ENCODE measurements at regions not wholly inside any gene's neighbourhood (a gene's known extent, or its start where the extent isn't known, plus 50 kb on each side); places are given as distances from the start of the nearest gene placed in this dataset.

GRCh38 chr11:95699631-95700470 lies 89.7 kb downstream of the FAM76B start:
- no peaks in the 10 kb centered on the region for H3K36me3 ChIP-seq (ENCODE audit: control insufficient read depth, insufficient read depth, low read length)
- Mint-ChIP-seq H3K27me3 (no peaks in the 10 kb centered on the region), H3K4me3 (peak overlapping the region; percentile 70 to 81 (median 75)), H3K27ac (peak overlapping the region; percentile 88 to 98 (median 96)), H3K9me3 (peaks cover 0 to 4% (median 2%) of the 10 kb centered on the region in 7 donors), H3K4me1 (peaks cover 29 to 63% (median 48%) of the 10 kb centered on the region in 4 donors), H3K36me3 (peaks cover 3% of the 10 kb centered on the region)
- peak overlapping the region; percentile 79 for H3K4me3 ChIP-seq (ENCODE audit: low read depth, low read length)
- peak overlapping the region; percentile 91 for H3K27ac ChIP-seq (ENCODE audit: insufficient read depth, low read length, poor library complexity, severe bottlenecking)
- ATAC-seq (ENCODE audit: low read depth in 2 of 2) (peak; percentile 86), DNase-seq (peak in 2 of 3 donors; percentile 67 to 72)
- H3K9me3 ChIP-seq (ENCODE audit: control insufficient read depth in 2 of 2, low read length in 2 of 2): peaks cover 1% of the 10 kb centered on the region in 2 experiments
- no peaks in the 10 kb centered on the region for H3K27me3 ChIP-seq (ENCODE audit: control insufficient read depth, insufficient read depth, low read length)
- peaks cover 72% of the 10 kb centered on the region for H3K4me1 ChIP-seq (ENCODE audit: control insufficient read depth, insufficient read depth, low read length, poor library complexity, severe bottlenecking)

GRCh38 chr11:95698676-95699557 lies 90.7 kb downstream of the FAM76B start:
- peak overlapping the region; percentile 79 for H3K4me3 ChIP-seq (ENCODE audit: low read depth, low read length)
- peak overlapping the region; percentile 13 to 81 (median 72) for H3K4me3 Mint-ChIP-seq
- ATAC-seq (ENCODE audit: low read depth in 2 of 2): peak in 1 of 2 donors; percentile 16

GRCh38 chr11:95697614-95698408 lies 91.8 kb downstream of the FAM76B start:
- Mint-ChIP-seq H3K4me1 (peaks cover 29 to 74% (median 49%) of the 10 kb centered on the region in 4 donors), H3K27me3 (no peaks in the 10 kb centered on the region), H3K36me3 (peaks cover 3% of the 10 kb centered on the region), H3K27ac (peak overlapping the region; percentile 88 to 98 (median 96)), H3K4me3 (peak overlapping the region in 3 of 4 donors; percentile 11 to 60 (median 48)), H3K9me3 (peaks cover 0 to 13% (median 4%) of the 10 kb centered on the region in 7 donors)
- Histone ChIP-seq H3K9me3 (ENCODE audit: control insufficient read depth in 2 of 2, low read length in 2 of 2) (peaks cover 4 to 6% of the 10 kb centered on the region in 2 experiments), H3K4me3 (ENCODE audit: low read depth, low read length) (peak overlapping the region; percentile 79), H3K27ac (ENCODE audit: insufficient read depth, low read length, poor library complexity, severe bottlenecking) (peak overlapping the region; percentile 91), H3K27me3 (ENCODE audit: control insufficient read depth, insufficient read depth, low read length) (no peaks in the 10 kb centered on the region), H3K4me1 (ENCODE audit: control insufficient read depth, insufficient read depth, low read length, poor library complexity, severe bottlenecking) (peaks cover 53% of the 10 kb centered on the region), H3K36me3 (ENCODE audit: control insufficient read depth, insufficient read depth, low read length) (no peaks in the 10 kb centered on the region)
- ATAC-seq (ENCODE audit: low read depth in 2 of 2) (no peak), DNase-seq (no peak)

More at GRCh38 chr11:95698676-95699557, 90.7 kb downstream of the FAM76B start:
- H3K27me3 ChIP-seq (ENCODE audit: control insufficient read depth, insufficient read depth, low read length): no peaks in the 10 kb centered on the region
- peaks cover 4 to 6% of the 10 kb centered on the region in 2 experiments for H3K9me3 ChIP-seq (ENCODE audit: control insufficient read depth in 2 of 2, low read length in 2 of 2)
- DNase-seq: no peak
- peaks cover 0 to 10% (median 3%) of the 10 kb centered on the region in 7 donors for H3K9me3 Mint-ChIP-seq
- no peaks in the 10 kb centered on the region for H3K36me3 ChIP-seq (ENCODE audit: control insufficient read depth, insufficient read depth, low read length)
- H3K4me1 ChIP-seq (ENCODE audit: control insufficient read depth, insufficient read depth, low read length, poor library complexity, severe bottlenecking): peaks cover 63% of the 10 kb centered on the region
- peak overlapping the region; percentile 88 to 98 (median 96) for H3K27ac Mint-ChIP-seq
- H3K36me3 Mint-ChIP-seq: peaks cover 3% of the 10 kb centered on the region
- peaks cover 29 to 69% (median 50%) of the 10 kb centered on the region in 4 donors for H3K4me1 Mint-ChIP-seq
- H3K27me3 Mint-ChIP-seq: no peaks in the 10 kb centered on the region
- peak overlapping the region; percentile 91 for H3K27ac ChIP-seq (ENCODE audit: insufficient read depth, low read length, poor library complexity, severe bottlenecking)

GRCh38 chr11:95695181-95695580 lies 94.4 kb downstream of the FAM76B start:
- Histone ChIP-seq H3K9me3 (ENCODE audit: control insufficient read depth in 2 of 2, low read length in 2 of 2) (peaks cover 4 to 6% of the 10 kb centered on the region in 2 experiments), H3K4me1 (ENCODE audit: control insufficient read depth, insufficient read depth, low read length, poor library complexity, severe bottlenecking) (peaks cover 50% of the 10 kb centered on the region), H3K27ac (ENCODE audit: insufficient read depth, low read length, poor library complexity, severe bottlenecking) (peak overlapping the region; percentile 42), H3K36me3 (ENCODE audit: control insufficient read depth, insufficient read depth, low read length) (no peaks in the 10 kb centered on the region), H3K4me3 (ENCODE audit: low read depth, low read length) (no peak overlapping the region), H3K27me3 (ENCODE audit: control insufficient read depth, insufficient read depth, low read length) (no peaks in the 10 kb centered on the region)
- Mint-ChIP-seq H3K27ac (peak overlapping the region in 2 of 3 donors; percentile 28 to 74), H3K9me3 (peaks cover 0 to 13% (median 6%) of the 10 kb centered on the region in 7 donors), H3K27me3 (no peaks in the 10 kb centered on the region), H3K4me1 (peaks cover 26 to 60% (median 34%) of the 10 kb centered on the region in 4 donors), H3K4me3 (no peak overlapping the region), H3K36me3 (peaks cover 3% of the 10 kb centered on the region)
- no peak for ATAC-seq (ENCODE audit: low read depth in 2 of 2)
- DNase-seq: peak in 1 of 3 donors; percentile 67

- no peak overlapping the region for H3K4me3 ChIP-seq (ENCODE audit: low read depth, low read length)
These were observed 96.3 kb downstream of the FAM76B start for GRCh38 chr11:95693298-95693697.

GRCh38 chr11:95692526-95693260 lies 96.9 kb downstream of the FAM76B start:
- peaks cover 7 to 35% (median 15%) of the 10 kb centered on the region in 4 donors for H3K4me1 Mint-ChIP-seq
- H3K27me3 Mint-ChIP-seq: no peaks in the 10 kb centered on the region
- peak overlapping the region in 1 of 3 donors; percentile 85 for H3K27ac Mint-ChIP-seq
- ATAC-seq (ENCODE audit: low read depth in 2 of 2) (no peak), DNase-seq (no peak)
- Histone ChIP-seq H3K9me3 (ENCODE audit: control insufficient read depth in 2 of 2, low read length in 2 of 2) (peaks cover 4 to 6% of the 10 kb centered on the region in 2 experiments), H3K4me3 (ENCODE audit: low read depth, low read length) (peak overlapping the region; percentile 5), H3K27me3 (ENCODE audit: control insufficient read depth, insufficient read depth, low read length) (no peaks in the 10 kb centered on the region), H3K36me3 (ENCODE audit: control insufficient read depth, insufficient read depth, low read length) (no peaks in the 10 kb centered on the region), H3K27ac (ENCODE audit: insufficient read depth, low read length, poor library complexity, severe bottlenecking) (no peak overlapping the region), H3K4me1 (ENCODE audit: control insufficient read depth, insufficient read depth, low read length, poor library complexity, severe bottlenecking) (peaks cover 52% of the 10 kb centered on the region)
- H3K9me3 Mint-ChIP-seq: peaks cover 0 to 13% (median 6%) of the 10 kb centered on the region in 7 donors
- H3K36me3 Mint-ChIP-seq: peaks cover 3% of the 10 kb centered on the region
- no peak overlapping the region for H3K4me3 Mint-ChIP-seq

More at GRCh38 chr11:95693298-95693697, 96.3 kb downstream of the FAM76B start:
- Mint-ChIP-seq H3K27ac (no peak overlapping the region), H3K4me1 (peaks cover 10 to 41% (median 17%) of the 10 kb centered on the region in 4 donors), H3K9me3 (peaks cover 0 to 13% (median 6%) of the 10 kb centered on the region in 7 donors), H3K36me3 (peaks cover 3% of the 10 kb centered on the region), H3K27me3 (no peaks in the 10 kb centered on the region), H3K4me3 (no peak overlapping the region)
- no peak overlapping the region for H3K27ac ChIP-seq (ENCODE audit: insufficient read depth, low read length, poor library complexity, severe bottlenecking)
- ATAC-seq (ENCODE audit: low read depth in 2 of 2) (no peak), DNase-seq (no peak)
- no peaks in the 10 kb centered on the region for H3K36me3 ChIP-seq (ENCODE audit: control insufficient read depth, insufficient read depth, low read length)
- H3K27me3 ChIP-seq (ENCODE audit: control insufficient read depth, insufficient read depth, low read length): no peaks in the 10 kb centered on the region
- H3K4me1 ChIP-seq (ENCODE audit: control insufficient read depth, insufficient read depth, low read length, poor library complexity, severe bottlenecking): peaks cover 53% of the 10 kb centered on the region
- peaks cover 4 to 6% of the 10 kb centered on the region in 2 experiments for H3K9me3 ChIP-seq (ENCODE audit: control insufficient read depth in 2 of 2, low read length in 2 of 2)

All from CD4-positive, CD25-positive, alpha-beta regulatory T cell (primary cell).